OCI-LY7 (cell line): ENCODE measurements at regions not wholly inside any gene's neighbourhood (a gene's known extent, or its start where the extent isn't known, plus 50 kb on each side); places are given as distances from the start of the nearest gene placed in this dataset.

Source experiments
- BruUV-seq: library from RNA; stranded (reverse); fragments of 400-500 nt; replicated peaks from 2 replicates; lab custom pipeline; 2021; lab: Mats Ljungman, UMichigan
- CTCF ChIA-PET: fragments of 300-600 bp; sonication (Branson Sonifier 250); formaldehyde crosslinking; loops from one replicate; lab custom pipeline; 2022; ENCODE audit warnings: antibody characterized with exemption; ENCODE audit not compliant: unreplicated experiment; lab: Charles Lee
- POLR2A ChIA-PET: fragments of 300-600 bp; sonication (Branson Sonifier 250); formaldehyde crosslinking; loops from one replicate; lab custom pipeline; 2022; ENCODE audit warnings: antibody characterized with exemption; lab: Charles Lee
- DNase-seq: peaks from one replicate; pipeline ENCODE4 v3.0.0-alpha.2; 2015; ENCODE audit warnings: low spot score
- H2AFZ ChIP-seq: fragments of 200-600 bp; sonication (generic), shearing (Covaris generic); 2 replicates; pipeline ENCODE4 v1.6.1; 2014; ENCODE audit warnings: mild to moderate bottlenecking, antibody characterized with exemption, low read length, moderate library complexity
- H3K27ac ChIP-seq: fragments of 200-600 bp; sonication (generic); 2 replicates; pipeline ENCODE4 v1.5.1; 2014; ENCODE audit warnings: mixed run types, low read depth, mild to moderate bottlenecking, moderate library complexity, low read length, inconsistent platforms; ENCODE audit not compliant: poor library complexity, severe bottlenecking
- H3K36me3 ChIP-seq: fragments of 200-600 bp; sonication (generic); 2 replicates; pipeline ENCODE4 v1.6.1; 2014; ENCODE audit warnings: mild to moderate bottlenecking, antibody characterized with exemption, low read length, moderate library complexity, mixed read lengths; ENCODE audit not compliant: insufficient read depth
- H3K4me1 ChIP-seq: fragments of 200-600 bp; sonication (generic); 2 replicates; pipeline ENCODE4 v1.5.1; 2014; ENCODE audit warnings: mild to moderate bottlenecking, low read length; ENCODE audit not compliant: insufficient read depth, poor library complexity, severe bottlenecking
- H3K4me2 ChIP-seq: fragments of 200-600 bp; sonication (generic); 2 replicates; pipeline ENCODE4 v1.6.1; 2014; ENCODE audit warnings: mild to moderate bottlenecking, low read length
- H3K4me3 ChIP-seq: fragments of 200-600 bp; sonication (generic); 2 replicates; pipeline ENCODE4 v1.5.1; 2014; ENCODE audit warnings: mild to moderate bottlenecking, low read depth, low read length; ENCODE audit not compliant: poor library complexity, severe bottlenecking
- H3K79me2 ChIP-seq: fragments of 200-600 bp; sonication (generic); 2 replicates; pipeline ENCODE4 v1.6.1; 2016; ENCODE audit warnings: low read depth, mild to moderate bottlenecking, low read length, moderate library complexity, mixed read lengths; ENCODE audit not compliant: insufficient read depth
- H3K9me2 ChIP-seq: fragments of 200-600 bp; sonication (generic); 2 replicates; pipeline ENCODE4 v1.6.1; 2016; ENCODE audit warnings: mild to moderate bottlenecking, low read length, mixed read lengths; ENCODE audit not compliant: insufficient read depth
- H3K9me3 ChIP-seq: fragments of 200-600 bp; sonication (generic); 2 replicates; pipeline ENCODE4 v1.6.1; 2014; ENCODE audit warnings: mild to moderate bottlenecking, mixed run types, low read length, mixed read lengths
- H4K20me1 ChIP-seq: fragments of 200-600 bp; sonication (generic); 2 replicates; pipeline ENCODE4 v1.6.1; 2014; ENCODE audit warnings: mild to moderate bottlenecking, antibody characterized with exemption, low read length, moderate library complexity, mixed read lengths; ENCODE audit not compliant: insufficient read depth
- CTCF ChIP-seq: fragments of 200-600 bp; sonication (generic); conservative IDR thresholded peaks from 2 replicates; pipeline ENCODE4 v1.5.1; 2014; ENCODE audit warnings: mild to moderate bottlenecking, antibody characterized with exemption, low read length, moderate library complexity, mixed read lengths
- EZH2phosphoT487 ChIP-seq: fragments of 200-600 bp; sonication (generic); IDR thresholded peaks from 2 replicates; pipeline ENCODE4 v1.6.1; 2018; ENCODE audit warnings: low read depth, borderline replicate concordance, mild to moderate bottlenecking, mixed run types, antibody characterized with exemption, low read length, moderate library complexity, mixed read lengths
- intact Hi-C: fragments of 100-400 bp; cut with micrococcal nuclease; formaldehyde crosslinking; loops from one replicate; pipeline ENCODE4 v1.10.0; 2022; ENCODE audit not compliant: unreplicated experiment

DNA sequence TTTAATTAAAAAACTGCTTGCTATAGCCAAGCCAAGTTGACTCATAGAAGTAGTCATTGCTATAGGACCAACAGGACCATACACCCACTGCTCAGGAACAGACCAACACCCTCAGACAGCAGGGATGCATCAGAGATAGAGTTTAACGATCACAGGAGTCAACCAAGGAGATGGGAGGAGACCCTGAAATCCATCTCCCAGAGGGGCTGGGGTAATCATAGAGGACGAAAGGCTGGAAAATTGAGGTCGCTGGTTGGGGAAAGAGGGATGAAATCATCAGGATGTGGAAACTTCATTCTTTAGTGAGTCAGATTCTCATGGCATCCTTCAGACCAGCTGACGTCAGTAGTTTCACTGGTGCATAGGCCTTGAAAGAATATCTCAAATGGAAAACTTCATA, 160.4 kb upstream of the GPC6 start:
- Histone ChIP-seq H2AFZ (no peak overlapping the region), H3K79me2 (no peaks in the 10 kb centered on the region), H3K4me2 (no peak overlapping the region), H3K4me3 (no peak overlapping the region), H3K36me3 (no peaks in the 10 kb centered on the region), H3K9me2 (no peaks in the 10 kb centered on the region), H3K4me1 (no peaks in the 10 kb centered on the region), H3K9me3 (no peaks in the 10 kb centered on the region), H3K27ac (no peak overlapping the region), H4K20me1 (no peaks in the 10 kb centered on the region)
- ChIA-PET POLR2A (no interaction called here), CTCF (no interaction called here)
- TF ChIP-seq CTCF (no peak), EZH2phosphoT487 (no peak)
- BruUV-seq = no TSS peak
- intact Hi-C loops = no loop called here
- no peak for DNase-seq

- ChIA-PET CTCF (no interaction called here), POLR2A (no interaction called here)
- no peaks in the 10 kb centered on the region for H3K9me2 ChIP-seq
- H3K27ac ChIP-seq = no peak overlapping the region
- no peaks in the 10 kb centered on the region for H3K79me2 ChIP-seq
- DNase-seq = no peak
- intact Hi-C loops = no loop called here
- no peaks in the 10 kb centered on the region for H3K36me3 ChIP-seq
- H3K4me1 ChIP-seq = no peaks in the 10 kb centered on the region
- no peak for TF ChIP-seq CTCF
- no peak for TF ChIP-seq EZH2phosphoT487
- H2AFZ ChIP-seq = no peak overlapping the region
- H3K4me2 ChIP-seq = no peak overlapping the region
- no peaks in the 10 kb centered on the region for H4K20me1 ChIP-seq
- no TSS peak for BruUV-seq
- H3K4me3 ChIP-seq = no peak overlapping the region
- H3K9me3 ChIP-seq = no peaks in the 10 kb centered on the region
These were observed 147.3 kb upstream of the GPC6 start for GRCh38 chr13:93079294-93079693.

DNA sequence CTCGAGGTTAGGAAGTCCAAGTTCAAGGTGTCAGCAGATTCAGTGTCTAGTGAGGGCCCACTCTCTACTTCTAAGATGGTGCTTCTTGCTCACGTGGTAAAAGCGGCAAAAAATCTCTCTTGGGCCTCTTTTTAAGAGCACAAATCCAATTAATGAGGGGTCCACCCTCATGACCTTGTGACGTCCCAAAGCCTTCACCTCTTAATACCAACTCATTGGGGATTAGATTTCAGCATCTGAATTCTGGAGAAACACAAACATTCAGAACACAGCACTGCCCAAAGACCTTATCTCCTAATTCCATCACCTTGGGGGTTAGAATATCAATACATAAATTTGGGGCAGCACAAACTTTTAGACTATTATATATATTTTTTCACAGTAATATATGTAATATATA, 146.4 kb upstream of the GPC6 start:
- Histone ChIP-seq H3K4me2 (no peak overlapping the region), H3K79me2 (no peaks in the 10 kb centered on the region), H3K27ac (no peak overlapping the region), H3K4me3 (no peak overlapping the region), H2AFZ (no peak overlapping the region), H4K20me1 (no peaks in the 10 kb centered on the region), H3K36me3 (no peaks in the 10 kb centered on the region), H3K9me2 (no peaks in the 10 kb centered on the region), H3K9me3 (no peaks in the 10 kb centered on the region), H3K4me1 (no peaks in the 10 kb centered on the region)
- DNase-seq = no peak
- intact Hi-C loops = no loop called here
- ChIA-PET CTCF (no interaction called here), POLR2A (no interaction called here)
- no TSS peak for BruUV-seq
- TF ChIP-seq EZH2phosphoT487 (no peak), CTCF (no peak)
